H1 (cell line): ENCODE measurements at regions not wholly inside any gene's neighbourhood (a gene's known extent, or its start where the extent isn't known, plus 50 kb on each side); places are given as distances from the start of the nearest gene placed in this dataset.

Experiments
- HDAC6 ChIP-seq: IDR thresholded peaks from one replicate; pipeline ENCODE4 v1.7.1; 2012; ENCODE audit warnings: low read depth, mild to moderate bottlenecking, inconsistent platforms, low read length, moderate library complexity

- TF ChIP-seq HDAC6: no peak
Measured at GRCh38 chr12:90292183-90292582, 583.5 kb upstream of the ATP2B1 start (continued).
